Upper lobe of right lung (tissue), 1 donor: ENCODE measurements at regions not wholly inside any gene's neighbourhood (a gene's known extent, or its start where the extent isn't known, plus 50 kb on each side); places are given as distances from the start of the nearest gene placed in this dataset.
A peak's percentile ranks its signal among the peaks of the same experiment; 100 is the strongest.

Experiments used
- ATAC-seq: fragments of 200-7000 bp; cut with Tn5 transposase; one replicate; pipeline ENCODE4 v1.9.1; 2020; ENCODE audit warnings: mild to moderate bottlenecking, moderate library complexity
- DNase-seq: peaks from one replicate; pipeline ENCODE4 v3.0.0-alpha.2; 2020
- H3K27ac ChIP-seq: fragments of 200-600 bp; one replicate; pipeline ENCODE4 v1.8.0; 2022
- H3K27me3 ChIP-seq: fragments of 200-600 bp; one replicate; pipeline ENCODE4 v1.8.0; 2022; ENCODE audit warnings: mild to moderate bottlenecking
- H3K36me3 ChIP-seq: fragments of 200-600 bp; one replicate; pipeline ENCODE4 v1.8.0; 2022
- H3K4me1 ChIP-seq: fragments of 200-600 bp; one replicate; pipeline ENCODE4 v1.8.0; 2022
- H3K4me3 ChIP-seq: fragments of 200-600 bp; one replicate; pipeline ENCODE4 v1.8.0; 2022; ENCODE audit warnings: mild to moderate bottlenecking
- H3K9me3 ChIP-seq: fragments of 200-600 bp; one replicate; pipeline ENCODE4 v1.8.0; 2022
- CTCF ChIP-seq: fragments of 200-600 bp; IDR thresholded peaks from one replicate; pipeline ENCODE4 v1.8.0; 2022; ENCODE audit warnings: antibody characterized with exemption
- intact Hi-C: fragments of 100-400 bp; cut with DNase I; formaldehyde crosslinking; loops from one replicate; pipeline ENCODE4 v1.11.0; 2022
- donor health status: DM: no; HTN: yes; CAD: no; lungs with severe emphysema.

DNA sequence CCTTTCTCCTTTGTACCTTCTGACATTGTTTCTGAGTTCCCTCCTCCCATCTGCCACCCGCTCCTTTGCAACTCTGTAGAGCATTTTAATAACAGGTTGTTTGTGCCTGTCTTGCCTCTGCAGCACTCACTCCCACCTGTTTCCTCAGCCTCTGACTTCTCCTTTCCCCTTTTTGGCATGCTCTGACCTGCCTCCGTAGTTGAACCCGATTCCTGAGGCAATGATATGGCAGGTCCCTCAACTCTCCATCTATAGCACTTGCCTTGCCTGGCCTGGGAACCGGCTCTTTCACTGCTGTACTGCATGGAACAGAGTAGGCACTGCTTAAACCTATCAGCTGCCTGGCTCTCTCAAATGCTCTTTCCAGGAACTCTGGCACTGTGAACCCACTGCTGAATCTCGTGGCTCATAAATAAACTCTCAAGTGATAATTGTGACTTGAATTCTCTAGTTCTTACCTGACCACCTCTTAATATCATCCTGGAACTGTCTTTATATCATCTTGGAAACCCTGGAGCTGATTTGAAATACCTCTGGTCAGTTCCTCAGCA lies 50.3 kb downstream of the UTRN start:
- Histone ChIP-seq H3K27me3 (no peaks in the 10 kb centered on the region), H3K4me3 (no peak overlapping the region), H3K9me3 (no peaks in the 10 kb centered on the region), H3K36me3 (no peaks in the 10 kb centered on the region), H3K4me1 (peaks cover 64% of the 10 kb centered on the region), H3K27ac (no peak overlapping the region)
- intact Hi-C loops = no loop called here
- DNase-seq = no peak
- no peak for ATAC-seq
- no peak for TF ChIP-seq CTCF

DNA sequence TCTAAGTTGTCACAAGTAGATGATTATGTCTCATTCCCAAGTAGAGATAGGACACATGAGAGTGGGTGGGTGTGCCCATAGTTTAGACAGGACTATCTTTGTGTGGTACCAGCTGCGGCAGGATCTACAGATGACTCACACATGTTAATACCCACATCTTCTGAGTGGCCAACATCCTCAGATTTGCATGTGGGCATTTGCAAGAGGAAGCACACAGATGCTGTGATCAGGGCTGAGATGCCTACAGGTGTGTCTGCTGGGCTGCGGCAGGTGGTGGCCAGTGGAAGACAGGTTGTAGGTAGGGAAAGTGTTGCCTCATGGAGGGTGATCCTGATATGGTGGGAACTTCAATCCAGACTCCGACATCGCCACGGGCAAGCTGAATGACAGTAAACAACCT lies 50.8 kb downstream of the UTRN start:
- ATAC-seq = peak; percentile 26

GRCh38 chr6:144336900-144337299 lies 51.8 kb downstream of the UTRN start:
- DNase-seq = no peak
- Histone ChIP-seq H3K4me1 (peaks cover 72% of the 10 kb centered on the region), H3K27me3 (no peaks in the 10 kb centered on the region), H3K27ac (no peak overlapping the region), H3K9me3 (no peaks in the 10 kb centered on the region), H3K36me3 (no peaks in the 10 kb centered on the region), H3K4me3 (no peak overlapping the region)
- ATAC-seq = no peak
- intact Hi-C loops = no loop called here
- no peak for TF ChIP-seq CTCF

More for the DNA sequence above, 50.8 kb downstream of the UTRN start:
- DNase-seq = no peak
- H3K4me3 ChIP-seq = no peak overlapping the region
- TF ChIP-seq CTCF = no peak
- no peak overlapping the region for H3K27ac ChIP-seq
- H3K9me3 ChIP-seq = no peaks in the 10 kb centered on the region
- H3K27me3 ChIP-seq = no peaks in the 10 kb centered on the region
- intact Hi-C loops = no loop called here
- no peaks in the 10 kb centered on the region for H3K36me3 ChIP-seq
- H3K4me1 ChIP-seq = peaks cover 65% of the 10 kb centered on the region

DNA sequence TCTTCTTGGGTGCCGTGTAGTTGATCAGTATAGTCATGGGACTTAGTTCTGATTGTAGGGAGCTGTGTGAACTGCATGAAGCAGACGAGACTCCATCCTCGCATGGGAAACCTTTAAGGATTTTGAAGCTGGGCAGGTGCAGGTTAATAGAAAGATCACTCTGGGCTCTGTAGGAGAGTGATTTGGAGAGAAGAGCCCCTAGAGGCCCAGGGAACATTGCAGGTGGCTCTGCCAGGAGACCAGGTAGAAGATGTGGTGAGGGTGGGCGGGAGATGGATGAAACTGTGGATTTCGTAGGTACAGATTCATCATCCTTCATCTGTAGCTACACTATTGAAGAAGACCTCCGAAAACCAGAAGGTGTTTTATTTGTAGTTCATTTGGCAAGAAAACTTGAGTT lies 53.3 kb downstream of the UTRN start:
- TF ChIP-seq CTCF = no peak
- intact Hi-C loops = no loop called here

GRCh38 chr6:144338951-144339700 lies 54.0 kb downstream of the UTRN start:
- H3K27ac ChIP-seq = no peak overlapping the region
- no peak for ATAC-seq
- intact Hi-C loops = no loop called here

More for the DNA sequence above, 53.3 kb downstream of the UTRN start:
- no peak for ATAC-seq
- Histone ChIP-seq H3K27ac (no peak overlapping the region), H3K4me3 (no peak overlapping the region), H3K36me3 (no peaks in the 10 kb centered on the region), H3K9me3 (no peaks in the 10 kb centered on the region), H3K27me3 (no peaks in the 10 kb centered on the region), H3K4me1 (peaks cover 83% of the 10 kb centered on the region)
- DNase-seq = no peak

More at GRCh38 chr6:144338951-144339700, 54.0 kb downstream of the UTRN start:
- Histone ChIP-seq H3K9me3 (no peaks in the 10 kb centered on the region), H3K36me3 (no peaks in the 10 kb centered on the region), H3K4me1 (peaks cover 87% of the 10 kb centered on the region), H3K4me3 (no peak overlapping the region), H3K27me3 (no peaks in the 10 kb centered on the region)
- no peak for DNase-seq
- no peak for TF ChIP-seq CTCF
